ENCODE measurements at regions not wholly inside any gene's neighbourhood (a gene's known extent, or its start where the extent isn't known, plus 50 kb on each side); places are given as distances from the start of the nearest gene placed in this dataset.

DNA sequence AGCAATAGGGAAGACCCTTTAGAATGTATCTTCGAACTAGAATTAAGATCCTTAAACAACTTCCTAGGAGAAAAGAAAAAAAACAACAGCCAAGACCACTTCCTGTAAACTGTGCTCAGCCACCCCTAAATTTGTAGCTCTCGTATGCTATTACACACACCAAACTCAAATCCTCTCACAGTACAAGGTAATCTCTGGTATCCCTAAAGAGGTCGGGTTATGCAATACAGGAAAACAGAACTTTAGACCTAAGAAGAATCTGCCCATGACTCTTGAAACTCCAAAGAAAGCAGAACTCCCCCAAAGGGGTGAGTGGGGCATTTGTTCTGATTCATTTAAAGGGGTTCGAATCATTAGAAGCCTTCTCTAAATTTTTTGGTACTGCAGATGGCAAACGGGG lies 170.9 kb upstream of the CASK start:
- no peak for TF ChIP-seq POLR2A (IDR thresholded peaks at IDR 0.05)
- TF ChIP-seq, protein P1, sequence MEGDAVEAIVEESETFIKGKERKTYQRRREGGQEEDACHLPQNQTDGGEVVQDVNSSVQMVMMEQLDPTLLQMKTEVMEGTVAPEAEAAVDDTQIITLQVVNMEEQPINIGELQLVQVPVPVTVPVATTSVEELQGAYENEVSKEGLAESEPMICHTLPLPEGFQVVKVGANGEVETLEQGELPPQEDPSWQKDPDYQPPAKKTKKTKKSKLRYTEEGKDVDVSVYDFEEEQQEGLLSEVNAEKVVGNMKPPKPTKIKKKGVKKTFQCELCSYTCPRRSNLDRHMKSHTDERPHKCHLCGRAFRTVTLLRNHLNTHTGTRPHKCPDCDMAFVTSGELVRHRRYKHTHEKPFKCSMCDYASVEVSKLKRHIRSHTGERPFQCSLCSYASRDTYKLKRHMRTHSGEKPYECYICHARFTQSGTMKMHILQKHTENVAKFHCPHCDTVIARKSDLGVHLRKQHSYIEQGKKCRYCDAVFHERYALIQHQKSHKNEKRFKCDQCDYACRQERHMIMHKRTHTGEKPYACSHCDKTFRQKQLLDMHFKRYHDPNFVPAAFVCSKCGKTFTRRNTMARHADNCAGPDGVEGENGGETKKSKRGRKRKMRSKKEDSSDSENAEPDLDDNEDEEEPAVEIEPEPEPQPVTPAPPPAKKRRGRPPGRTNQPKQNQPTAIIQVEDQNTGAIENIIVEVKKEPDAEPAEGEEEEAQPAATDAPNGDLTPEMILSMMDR (IDR thresholded peaks at IDR 0.05), result no peak

Data from tibial nerve (tissue), 3 donors.